Endodermal cell (in vitro differentiated cells): ENCODE measurements at regions not wholly inside any gene's neighbourhood (a gene's known extent, or its start where the extent isn't known, plus 50 kb on each side); places are given as distances from the start of the nearest gene placed in this dataset.

Experiments
- DNase-seq: peaks from one replicate; pipeline ENCODE4 v3.0.0-alpha.2; 2017
- H3K27ac ChIP-seq: 2 replicates; pipeline ENCODE4 v1.5.1; 2013; ENCODE audit warnings: mild to moderate bottlenecking, low read depth, low read length, moderate library complexity
- H3K27me3 ChIP-seq: 2 replicates; pipeline ENCODE4 v1.6.1; 2013; ENCODE audit warnings: mild to moderate bottlenecking, low read length, moderate library complexity; ENCODE audit not compliant: insufficient read depth, control insufficient read depth, poor library complexity, severe bottlenecking
- H3K36me3 ChIP-seq: 2 replicates; pipeline ENCODE4 v1.7.0; 2013; ENCODE audit warnings: mild to moderate bottlenecking, low read length, moderate library complexity; ENCODE audit not compliant: control insufficient read depth, insufficient read depth
- H3K4me1 ChIP-seq: one replicate; pipeline ENCODE4 v1.7.0; 2013; ENCODE audit warnings: low read length; ENCODE audit not compliant: control insufficient read depth, insufficient read depth
- H3K4me3 ChIP-seq: 2 replicates; pipeline ENCODE4 v1.5.1; 2013; ENCODE audit warnings: mild to moderate bottlenecking, low read length, moderate library complexity
- H3K9ac ChIP-seq: 2 replicates; pipeline ENCODE4 v1.6.1; 2013; ENCODE audit warnings: mild to moderate bottlenecking, low read length, moderate library complexity; ENCODE audit not compliant: poor library complexity, severe bottlenecking; ENCODE audit errors: extremely low read depth
- H3K9me3 ChIP-seq: 2 replicates; pipeline ENCODE4 v1.6.1; 2013; ENCODE audit warnings: mild to moderate bottlenecking, low read length, moderate library complexity; ENCODE audit not compliant: control insufficient read depth
- H3K27ac Mint-ChIP-seq: 2 replicates; pipeline ENCODE4 v1.8.0; 2020; ENCODE audit warnings: mixed read lengths
- H3K27me3 Mint-ChIP-seq: 2 replicates; pipeline ENCODE4 v1.8.0; 2021; ENCODE audit warnings: mild to moderate bottlenecking, mixed read lengths; ENCODE audit not compliant: insufficient read depth
- H3K36me3 Mint-ChIP-seq: 2 replicates; pipeline ENCODE4 v1.8.0; 2020; ENCODE audit warnings: low read depth, mixed read lengths
- H3K4me1 Mint-ChIP-seq: 2 replicates; pipeline ENCODE4 v1.8.0; 2020; ENCODE audit warnings: mixed read lengths
- H3K4me3 Mint-ChIP-seq: 2 replicates; pipeline ENCODE4 v1.8.0; 2020; ENCODE audit warnings: mild to moderate bottlenecking, moderate library complexity, mixed read lengths
- H3K9me3 Mint-ChIP-seq: 2 replicates; pipeline ENCODE4 v1.8.0; 2020; ENCODE audit warnings: mild to moderate bottlenecking, mixed read lengths
- CTCF ChIP-seq: fragments of 200-600 bp; sonication (generic); conservative IDR thresholded peaks from 2 replicates; pipeline ENCODE4 v1.5.0; 2021; ENCODE audit warnings: antibody characterized with exemption, mild to moderate bottlenecking
- WGBS, 2 experiments: methylation state at CpG; one replicate each; pipeline versions ENCODE4 v1.1.5 to v1.1.7; 2013; ENCODE audit warnings: missing lambda C conversion rate in 2 of 2, mixed read lengths in 1 of 2; ENCODE audit not compliant: insufficient coverage in 1 of 2, insufficient read length in 1 of 2; 5-methylcytosine and 5-hydroxymethylcytosine counted together

- H3K4me3 ChIP-seq = no peak overlapping the region
- no peaks in the 10 kb centered on the region for H3K9me3 ChIP-seq
- H3K4me1 ChIP-seq = no peaks in the 10 kb centered on the region
- H3K27me3 ChIP-seq = no peaks in the 10 kb centered on the region
- no peaks in the 10 kb centered on the region for H3K36me3 ChIP-seq
- Mint-ChIP-seq H3K4me1 (no peaks in the 10 kb centered on the region), H3K4me3 (no peak overlapping the region), H3K27me3 (no peaks in the 10 kb centered on the region), H3K36me3 (no peaks in the 10 kb centered on the region), H3K27ac (no peak overlapping the region), H3K9me3 (no peaks in the 10 kb centered on the region)
- TF ChIP-seq CTCF = no peak
- 82 to 87% methylated on average over 1 to 3 of the region's 3 CpGs for WGBS, 2 experiments
- H3K27ac ChIP-seq = no peak overlapping the region
- DNase-seq = no peak
- H3K9ac ChIP-seq = no peak overlapping the region
Measured at GRCh38 chr10:36638462-36639155, 486.8 kb upstream of the ANKRD30A start.

GRCh38 chr10:36636879-36637278 lies 488.5 kb upstream of the ANKRD30A start:
- TF ChIP-seq CTCF = no peak
- Mint-ChIP-seq H3K9me3 (peaks cover 3% of the 10 kb centered on the region), H3K4me3 (no peak overlapping the region), H3K27ac (no peak overlapping the region), H3K27me3 (no peaks in the 10 kb centered on the region), H3K4me1 (no peaks in the 10 kb centered on the region), H3K36me3 (no peaks in the 10 kb centered on the region)
- WGBS, 2 experiments = 83 to 90% methylated on average over 1 to 2 of the region's 2 CpGs
- no peak for DNase-seq
- Histone ChIP-seq H3K9ac (no peak overlapping the region), H3K4me3 (no peak overlapping the region), H3K36me3 (no peaks in the 10 kb centered on the region), H3K27ac (no peak overlapping the region), H3K4me1 (no peaks in the 10 kb centered on the region), H3K27me3 (no peaks in the 10 kb centered on the region), H3K9me3 (no peaks in the 10 kb centered on the region)

GRCh38 chr10:36636285-36636839 lies 489.0 kb upstream of the ANKRD30A start:
- Mint-ChIP-seq H3K27ac (no peak overlapping the region), H3K9me3 (peaks cover 5% of the 10 kb centered on the region), H3K4me1 (no peaks in the 10 kb centered on the region), H3K4me3 (no peak overlapping the region), H3K27me3 (no peaks in the 10 kb centered on the region), H3K36me3 (no peaks in the 10 kb centered on the region)
- no peak for DNase-seq
- WGBS, 2 experiments = 87 to 100% methylated on average over 1 of the region's 1 CpG
- no peaks in the 10 kb centered on the region for H3K4me1 ChIP-seq
- no peaks in the 10 kb centered on the region for H3K27me3 ChIP-seq
- TF ChIP-seq CTCF = no peak
- no peaks in the 10 kb centered on the region for H3K9me3 ChIP-seq
- H3K27ac ChIP-seq = no peak overlapping the region
- no peak overlapping the region for H3K9ac ChIP-seq
- H3K4me3 ChIP-seq = no peak overlapping the region
- no peaks in the 10 kb centered on the region for H3K36me3 ChIP-seq
